Right atrium auricular region (tissue), 2 donors: ENCODE measurements at regions not wholly inside any gene's neighbourhood (a gene's known extent, or its start where the extent isn't known, plus 50 kb on each side); places are given as distances from the start of the nearest gene placed in this dataset.

Source experiments
- DNase-seq: peaks from one replicate; pipeline ENCODE4 v3.0.0-alpha.2; 2019; ENCODE audit warnings: low spot score
- H3K27ac ChIP-seq, 2 donors: fragments of 200-600 bp; sonication (generic); 1 replicate in 1 of 2; 2 replicates in 1 of 2; pipeline ENCODE4 v1.5.1; 2016 to 2019
- H3K27me3 ChIP-seq, 2 donors: fragments of 200-600 bp; sonication (generic); one replicate each; pipeline versions ENCODE4 v1.5.1 to v1.6.0; 2017 to 2019
- H3K36me3 ChIP-seq: fragments of 200-600 bp; sonication (generic); one replicate; pipeline ENCODE4 v1.5.1; 2016
- H3K4me1 ChIP-seq, 2 donors: fragments of 200-600 bp; sonication (generic); one replicate each; pipeline versions ENCODE4 v1.5.1 to v1.6.0; 2017 to 2019
- H3K4me3 ChIP-seq, 2 donors: fragments of 200-600 bp; sonication (generic); 1 replicate in 1 of 2; 2 replicates in 1 of 2; pipeline ENCODE4 v1.5.1; 2017 to 2019; ENCODE audit warnings: mild to moderate bottlenecking in 1 of 2, moderate library complexity in 1 of 2
- H3K9me3 ChIP-seq, 2 donors: fragments of 200-600 bp; sonication (generic); one replicate each; pipeline ENCODE4 v1.5.1; 2019
- TF ChIP-seq, protein P1 (sequence below), 2 donors: fragments of 200-600 bp; sonication (generic); IDR thresholded peaks; one replicate each; pipeline ENCODE4 v1.5.1; 2019; ENCODE audit warnings: antibody characterized with exemption in 2 of 2

GRCh38 chr5:109989994-109990722, 300.4 kb downstream of the MAN2A1 start:
- Histone ChIP-seq H3K27ac (no peak overlapping the region), H3K36me3 (no peaks in the 10 kb centered on the region), H3K9me3 (no peaks in the 10 kb centered on the region), H3K4me3 (no peak overlapping the region), H3K4me1 (no peaks in the 10 kb centered on the region), H3K27me3 (no peaks in the 10 kb centered on the region)
- TF ChIP-seq, protein P1, sequence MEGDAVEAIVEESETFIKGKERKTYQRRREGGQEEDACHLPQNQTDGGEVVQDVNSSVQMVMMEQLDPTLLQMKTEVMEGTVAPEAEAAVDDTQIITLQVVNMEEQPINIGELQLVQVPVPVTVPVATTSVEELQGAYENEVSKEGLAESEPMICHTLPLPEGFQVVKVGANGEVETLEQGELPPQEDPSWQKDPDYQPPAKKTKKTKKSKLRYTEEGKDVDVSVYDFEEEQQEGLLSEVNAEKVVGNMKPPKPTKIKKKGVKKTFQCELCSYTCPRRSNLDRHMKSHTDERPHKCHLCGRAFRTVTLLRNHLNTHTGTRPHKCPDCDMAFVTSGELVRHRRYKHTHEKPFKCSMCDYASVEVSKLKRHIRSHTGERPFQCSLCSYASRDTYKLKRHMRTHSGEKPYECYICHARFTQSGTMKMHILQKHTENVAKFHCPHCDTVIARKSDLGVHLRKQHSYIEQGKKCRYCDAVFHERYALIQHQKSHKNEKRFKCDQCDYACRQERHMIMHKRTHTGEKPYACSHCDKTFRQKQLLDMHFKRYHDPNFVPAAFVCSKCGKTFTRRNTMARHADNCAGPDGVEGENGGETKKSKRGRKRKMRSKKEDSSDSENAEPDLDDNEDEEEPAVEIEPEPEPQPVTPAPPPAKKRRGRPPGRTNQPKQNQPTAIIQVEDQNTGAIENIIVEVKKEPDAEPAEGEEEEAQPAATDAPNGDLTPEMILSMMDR (IDR thresholded peaks at IDR 0.05) = no peak
- DNase-seq = no peak

DNA sequence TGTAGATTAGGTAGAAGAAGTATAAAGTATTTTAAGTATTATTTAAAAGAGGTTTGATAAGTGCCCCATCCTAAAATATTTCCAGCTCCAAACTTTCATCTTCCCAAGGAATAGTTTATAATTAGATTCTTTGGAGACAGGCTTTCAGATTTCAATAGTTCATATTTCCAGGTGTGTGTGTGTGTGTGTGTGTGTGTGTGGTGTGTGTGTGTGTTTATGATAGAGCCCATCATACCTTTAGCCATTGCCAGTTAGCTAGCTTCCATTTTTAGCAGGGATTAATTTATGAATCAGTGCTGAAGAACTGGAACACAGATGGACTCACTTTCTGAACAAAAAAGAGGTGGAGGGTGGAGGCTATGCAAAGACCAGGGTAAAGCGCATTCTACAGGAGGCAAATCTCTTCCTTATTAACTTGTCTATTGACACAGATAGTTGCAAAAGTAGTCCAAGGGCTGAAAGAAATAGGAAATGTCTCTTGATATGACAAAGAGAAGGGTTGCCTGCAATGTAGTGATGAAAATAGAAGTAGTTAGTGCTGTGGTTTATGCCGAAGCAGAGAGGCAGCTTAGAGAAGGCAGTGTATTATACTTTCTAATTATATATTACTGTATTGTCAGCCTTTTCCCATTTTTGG, 301.1 kb downstream of the MAN2A1 start:
- Histone ChIP-seq H3K4me1 (no peaks in the 10 kb centered on the region), H3K9me3 (no peaks in the 10 kb centered on the region), H3K27ac (no peak overlapping the region), H3K27me3 (no peaks in the 10 kb centered on the region), H3K4me3 (no peak overlapping the region), H3K36me3 (no peaks in the 10 kb centered on the region)
- TF ChIP-seq, protein P1 (IDR thresholded peaks at IDR 0.05) = no peak
- DNase-seq = no peak

DNA sequence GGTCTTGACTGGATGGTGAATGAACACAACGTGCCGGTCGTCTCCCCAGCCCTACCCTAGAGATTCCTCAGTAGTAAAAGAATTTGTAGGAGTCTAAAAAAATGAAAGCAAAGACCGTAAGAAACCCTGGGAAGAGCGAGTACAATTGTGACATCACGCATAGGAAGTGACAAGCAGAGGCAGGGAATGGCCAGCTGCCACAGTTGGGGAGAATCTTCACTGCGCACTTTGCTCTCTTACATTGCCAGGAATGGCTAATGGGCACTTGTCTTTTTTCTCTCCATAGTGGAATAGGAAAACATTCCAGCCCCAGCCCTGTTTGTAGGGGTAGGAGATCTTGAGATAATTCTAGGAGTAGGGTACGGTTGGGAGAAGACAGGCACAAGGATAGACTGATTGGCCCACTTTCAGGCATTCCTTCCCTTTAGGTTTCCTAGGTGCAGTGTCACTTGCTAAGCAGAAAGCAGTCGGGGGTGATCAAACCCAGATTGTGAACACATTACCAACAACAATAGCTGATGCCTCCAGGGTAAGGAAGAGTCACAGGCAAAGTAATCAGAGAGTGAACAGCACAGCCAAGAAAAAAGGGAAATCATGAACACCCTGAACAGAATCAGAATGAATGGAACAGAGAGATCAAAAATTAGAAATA, 302.7 kb downstream of the MAN2A1 start:
- no peaks in the 10 kb centered on the region for H3K9me3 ChIP-seq
- no peaks in the 10 kb centered on the region for H3K27me3 ChIP-seq
- H3K4me3 ChIP-seq = no peak overlapping the region
- H3K36me3 ChIP-seq = no peaks in the 10 kb centered on the region
- TF ChIP-seq, protein P1 (IDR thresholded peaks at IDR 0.05) = no peak
- no peak overlapping the region for H3K27ac ChIP-seq
- no peaks in the 10 kb centered on the region for H3K4me1 ChIP-seq
- no peak for DNase-seq

DNA sequence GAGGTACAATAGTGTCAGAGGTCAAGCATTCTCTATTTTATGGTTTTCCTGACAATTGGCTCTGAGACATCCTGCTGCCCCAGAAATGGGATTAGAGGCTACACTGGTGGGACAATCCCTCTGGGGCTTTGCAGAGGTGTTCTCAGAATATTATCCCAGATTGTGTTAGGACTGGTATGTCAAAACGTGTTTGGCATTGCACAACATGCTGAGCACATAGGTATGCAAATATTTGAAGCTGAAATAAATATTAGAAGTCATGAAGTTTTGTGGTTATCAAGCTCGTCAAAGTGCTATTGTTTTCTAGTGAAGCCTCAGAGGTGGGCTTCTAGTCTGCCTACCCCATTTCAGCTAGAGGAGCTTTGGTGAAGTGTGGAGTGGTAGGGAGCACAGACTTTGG, 304.4 kb downstream of the MAN2A1 start:
- DNase-seq = no peak
- Histone ChIP-seq H3K4me3 (no peak overlapping the region), H3K4me1 (no peaks in the 10 kb centered on the region), H3K9me3 (no peaks in the 10 kb centered on the region), H3K27ac (no peak overlapping the region), H3K27me3 (no peaks in the 10 kb centered on the region), H3K36me3 (no peaks in the 10 kb centered on the region)
- TF ChIP-seq, protein P1 (IDR thresholded peaks at IDR 0.05) = no peak

DNA sequence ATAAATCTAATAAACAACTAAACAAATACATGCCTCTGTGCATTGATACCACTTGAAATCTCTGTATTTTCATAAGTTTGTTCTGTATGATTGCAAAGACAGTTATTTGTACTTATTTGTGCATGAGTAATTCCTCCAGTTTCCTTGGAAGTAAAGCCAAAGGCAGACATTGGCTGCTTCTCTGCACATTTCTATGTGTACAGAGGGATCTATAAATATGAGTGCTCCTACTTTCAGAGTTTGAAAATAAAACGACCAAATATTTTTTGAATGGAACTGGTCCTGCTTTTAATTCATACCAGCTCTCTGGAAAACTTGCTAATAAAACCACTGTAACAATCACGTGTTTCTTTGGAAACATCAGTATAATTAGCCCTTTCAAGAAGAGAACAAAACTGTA, 306.5 kb downstream of the MAN2A1 start:
- Histone ChIP-seq H3K27me3 (no peaks in the 10 kb centered on the region), H3K9me3 (no peaks in the 10 kb centered on the region), H3K27ac (no peak overlapping the region), H3K36me3 (no peaks in the 10 kb centered on the region), H3K4me1 (no peaks in the 10 kb centered on the region), H3K4me3 (no peak overlapping the region)
- DNase-seq = no peak
- TF ChIP-seq, protein P1 (IDR thresholded peaks at IDR 0.05) = no peak
